GM12872 (cell line): ENCODE measurements at regions not wholly inside any gene's neighbourhood (a gene's known extent, or its start where the extent isn't known, plus 50 kb on each side); places are given as distances from the start of the nearest gene placed in this dataset.

Experiments used
- TF ChIP-seq, protein P1 (sequence below): IDR thresholded peaks from 3 replicates; pipeline ENCODE4 v1.5.1; 2011; ENCODE audit warnings: low read depth, mild to moderate bottlenecking, low read length, moderate library complexity; ENCODE audit not compliant: insufficient read depth

- TF ChIP-seq, protein P1, sequence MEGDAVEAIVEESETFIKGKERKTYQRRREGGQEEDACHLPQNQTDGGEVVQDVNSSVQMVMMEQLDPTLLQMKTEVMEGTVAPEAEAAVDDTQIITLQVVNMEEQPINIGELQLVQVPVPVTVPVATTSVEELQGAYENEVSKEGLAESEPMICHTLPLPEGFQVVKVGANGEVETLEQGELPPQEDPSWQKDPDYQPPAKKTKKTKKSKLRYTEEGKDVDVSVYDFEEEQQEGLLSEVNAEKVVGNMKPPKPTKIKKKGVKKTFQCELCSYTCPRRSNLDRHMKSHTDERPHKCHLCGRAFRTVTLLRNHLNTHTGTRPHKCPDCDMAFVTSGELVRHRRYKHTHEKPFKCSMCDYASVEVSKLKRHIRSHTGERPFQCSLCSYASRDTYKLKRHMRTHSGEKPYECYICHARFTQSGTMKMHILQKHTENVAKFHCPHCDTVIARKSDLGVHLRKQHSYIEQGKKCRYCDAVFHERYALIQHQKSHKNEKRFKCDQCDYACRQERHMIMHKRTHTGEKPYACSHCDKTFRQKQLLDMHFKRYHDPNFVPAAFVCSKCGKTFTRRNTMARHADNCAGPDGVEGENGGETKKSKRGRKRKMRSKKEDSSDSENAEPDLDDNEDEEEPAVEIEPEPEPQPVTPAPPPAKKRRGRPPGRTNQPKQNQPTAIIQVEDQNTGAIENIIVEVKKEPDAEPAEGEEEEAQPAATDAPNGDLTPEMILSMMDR, result no peak
Measured at GRCh38 chr7:81926-82756, 110.2 kb upstream of the FAM20C start.

GRCh38 chr7:82757-83155 is 109.6 kb upstream of the FAM20C start:
- TF ChIP-seq, protein P1, result no peak

DNA sequence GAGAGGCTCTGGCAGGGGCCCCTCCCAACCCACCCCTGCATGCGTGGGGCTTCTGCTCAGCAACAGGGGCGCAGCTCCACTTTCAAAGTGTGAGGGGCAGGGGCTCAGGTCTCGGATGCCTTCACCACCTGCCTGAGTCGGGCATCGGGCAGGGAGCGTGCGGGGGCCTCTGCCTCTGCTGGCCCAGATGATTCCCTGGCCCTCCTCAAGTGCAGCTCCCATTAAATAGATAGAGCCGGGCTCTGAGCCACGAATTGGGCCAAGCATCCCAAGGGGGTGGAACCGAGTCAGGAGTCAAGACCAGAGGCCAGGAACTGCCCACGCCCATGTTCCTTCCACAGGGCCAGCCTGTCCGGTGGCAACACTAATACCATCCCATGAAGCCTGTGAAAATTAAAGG is 108.9 kb upstream of the FAM20C start:
- TF ChIP-seq, protein P1, result no peak

- TF ChIP-seq, protein P1, result no peak
Measured at GRCh38 chr7:83861-84632, 108.3 kb upstream of the FAM20C start.

- TF ChIP-seq, protein P1, result no peak
Measured at GRCh38 chr7:84633-85020, 107.7 kb upstream of the FAM20C start.

DNA sequence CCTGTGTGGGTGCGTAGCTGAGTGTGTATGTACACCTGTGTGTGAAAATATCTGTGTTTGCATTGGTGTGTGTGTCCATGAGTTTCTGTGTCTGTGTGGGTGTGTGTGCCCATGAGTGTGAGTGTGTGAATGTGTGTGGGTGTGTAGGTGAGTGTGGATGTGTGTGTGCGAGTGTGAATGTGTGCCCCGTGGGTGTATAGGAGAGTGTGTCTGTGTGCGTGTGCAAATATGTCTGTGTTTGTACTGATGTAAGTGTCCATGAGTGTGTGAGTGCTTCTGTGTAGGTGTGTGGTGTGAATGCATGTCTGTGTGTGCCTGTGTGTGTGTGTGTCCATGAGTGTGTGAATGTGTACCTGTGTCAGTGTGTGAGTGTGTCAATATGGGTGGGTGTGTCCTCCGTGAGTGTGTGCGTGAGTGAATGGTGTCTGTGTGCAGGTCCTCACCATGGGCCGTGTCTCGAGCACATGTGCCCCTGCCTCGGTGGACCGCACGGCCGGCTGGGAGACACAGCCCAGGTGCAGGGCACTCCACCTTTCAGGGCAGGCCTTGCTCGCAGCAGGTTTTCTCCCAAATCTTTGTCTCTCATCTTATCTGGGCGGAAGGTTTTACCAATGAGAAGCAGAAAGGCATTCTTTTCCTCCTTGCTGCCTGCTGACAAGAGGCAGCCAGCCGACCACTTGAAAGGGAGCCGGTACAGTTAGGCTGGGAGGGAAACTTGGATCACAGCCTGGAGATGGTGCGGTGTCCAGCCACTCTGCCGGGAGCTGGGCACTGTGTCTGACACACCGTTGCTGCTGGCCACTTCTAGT is 107.1 kb upstream of the FAM20C start:
- TF ChIP-seq, protein P1, result no peak
